Gastrocnemius medialis (tissue), 4 donors: ENCODE measurements at regions not wholly inside any gene's neighbourhood (a gene's known extent, or its start where the extent isn't known, plus 50 kb on each side); places are given as distances from the start of the nearest gene placed in this dataset.

Source experiments
- ATAC-seq, 2 donors: fragments of 150-250 bp; one replicate each; pipeline ENCODE4 v1.9.1; 2016
- DNase-seq, 2 donors: peaks; one replicate each; pipeline ENCODE4 v3.0.0-alpha.2; 2019
- H3K27ac ChIP-seq, 4 donors: fragments of 200-600 bp; sonication (generic); 1 replicate in 1 of 4; 2 replicates in 3 of 4; pipeline ENCODE4 v1.5.1; 2016 to 2018; ENCODE audit warnings: mild to moderate bottlenecking in 2 of 4, moderate library complexity in 1 of 4
- H3K27me3 ChIP-seq, 3 donors: fragments of 200-600 bp; sonication (generic) in 2 of 3; 1 replicate in 1 of 3; 2 replicates in 2 of 3; pipeline versions ENCODE4 v1.5.1 to v1.6.0; 2016 to 2019; ENCODE audit warnings: mild to moderate bottlenecking in 1 of 3, moderate library complexity in 1 of 3
- H3K36me3 ChIP-seq, 2 donors: fragments of 200-600 bp; sonication (generic) in 1 of 2; one replicate each; pipeline ENCODE4 v1.5.1; 2017 to 2018
- H3K4me1 ChIP-seq, 2 donors: fragments of 200-600 bp; sonication (generic) in 1 of 2; one replicate each; pipeline ENCODE4 v1.5.1; 2016 to 2017; ENCODE audit warnings: mild to moderate bottlenecking in 2 of 2
- H3K4me3 ChIP-seq, 4 donors: fragments of 200-600 bp; sonication (generic) in 3 of 4; 1 replicate in 1 of 4; 2 replicates in 3 of 4; pipeline ENCODE4 v1.5.1; 2016 to 2019; ENCODE audit warnings: mild to moderate bottlenecking in 2 of 4
- H3K9me3 ChIP-seq, 3 donors: fragments of 200-600 bp; sonication (generic) in 2 of 3; 1 replicate in 1 of 3; 2 replicates in 2 of 3; pipeline ENCODE4 v1.5.1; 2016 to 2019
- CTCF ChIP-seq, 5 experiments: fragments of 450-650 bp in 3 of 5; fragments of 200-600 bp in 2 of 5; sonication (generic) in 2 of 5; IDR thresholded peaks in 4 of 5; conservative IDR thresholded peaks in 1 of 5; 1 replicate in 4 of 5; 2 replicates in 1 of 5; pipeline ENCODE4 v1.5.1; 2016 to 2019; ENCODE audit warnings: antibody characterized with exemption in 5 of 5, mild to moderate bottlenecking in 3 of 5, moderate library complexity in 3 of 5
- POLR2A ChIP-seq, 2 donors: fragments of 450-650 bp; IDR thresholded peaks; one replicate each; pipeline ENCODE4 v1.6.1; 2017; ENCODE audit warnings: antibody characterized with exemption in 2 of 2, mild to moderate bottlenecking in 2 of 2, moderate library complexity in 2 of 2
- in situ Hi-C, 4 donors: fragments of 200-750 bp; cut with MboI; loops; one replicate each; pipeline versions ENCODE4 v1.15.0 to v1.8.0; 2017; ENCODE audit warnings: low sequenced_read_pairs in 4 of 4
- intact Hi-C: fragments of 100-400 bp; cut with DNase I; formaldehyde crosslinking; loops from one replicate; pipeline ENCODE4 v1.15.1; 2023; ENCODE audit warnings: low total_unique reads

GRCh38 chr1:181174861-181175260 is 86.4 kb downstream of the IER5 start:
- H3K4me3 ChIP-seq: no peak overlapping the region
- no peak for DNase-seq
- H3K27ac ChIP-seq: no peak overlapping the region
- H3K27me3 ChIP-seq: no peaks in the 10 kb centered on the region
- H3K36me3 ChIP-seq: no peaks in the 10 kb centered on the region
- no peak for ATAC-seq
- H3K4me1 ChIP-seq: peaks cover 7 to 11% of the 10 kb centered on the region in 2 donors
- TF ChIP-seq POLR2A (IDR thresholded peaks at IDR 0.05): no peak
- no peak for TF ChIP-seq CTCF (IDR thresholded peaks at IDR 0.05 in 4 of 5, conservative IDR thresholded peaks at IDR 0.05 in 1 of 5)
- intact Hi-C loops: no loop called here
- no peaks in the 10 kb centered on the region for H3K9me3 ChIP-seq
- in situ Hi-C loops: loop anchor here in 2 of 4 donors (25.0 kb wide), 2 partner anchors 288 to 663 kb away; partner anchors contain the start of gene ACBD6 (in 2 of the 2)

GRCh38 chr1:181175356-181175910 is 86.9 kb downstream of the IER5 start:
- DNase-seq (no peak), ATAC-seq (no peak)
- TF ChIP-seq CTCF (IDR thresholded peaks at IDR 0.05 in 4 of 5, conservative IDR thresholded peaks at IDR 0.05 in 1 of 5): no peak
- TF ChIP-seq POLR2A (IDR thresholded peaks at IDR 0.05): no peak
- in situ Hi-C loops (no loop called here), intact Hi-C loops (no loop called here)
- H3K27ac ChIP-seq: no peak overlapping the region
- no peaks in the 10 kb centered on the region for H3K9me3 ChIP-seq
- H3K4me1 ChIP-seq: peaks cover 13 to 16% of the 10 kb centered on the region in 2 donors
- H3K27me3 ChIP-seq: no peaks in the 10 kb centered on the region
- H3K4me3 ChIP-seq: no peak overlapping the region
- no peaks in the 10 kb centered on the region for H3K36me3 ChIP-seq

- H3K36me3 ChIP-seq: no peaks in the 10 kb centered on the region
- in situ Hi-C loops (no loop called here), intact Hi-C loops (no loop called here)
- no peaks in the 10 kb centered on the region for H3K9me3 ChIP-seq
- TF ChIP-seq POLR2A (IDR thresholded peaks at IDR 0.05) (no peak), CTCF (IDR thresholded peaks at IDR 0.05 in 4 of 5, conservative IDR thresholded peaks at IDR 0.05 in 1 of 5) (no peak)
- peaks cover 18 to 22% of the 10 kb centered on the region in 2 donors for H3K4me1 ChIP-seq
- DNase-seq (no peak), ATAC-seq (no peak)
- H3K27ac ChIP-seq: no peak overlapping the region
- H3K27me3 ChIP-seq: no peaks in the 10 kb centered on the region
- no peak overlapping the region for H3K4me3 ChIP-seq
Observed at GRCh38 chr1:181175955-181176354, 87.5 kb downstream of the IER5 start.

- Histone ChIP-seq H3K36me3 (no peaks in the 10 kb centered on the region), H3K9me3 (no peaks in the 10 kb centered on the region), H3K4me1 (peaks cover 24 to 40% of the 10 kb centered on the region in 2 donors), H3K27me3 (no peaks in the 10 kb centered on the region), H3K4me3 (no peak overlapping the region), H3K27ac (no peak overlapping the region)
- TF ChIP-seq POLR2A (IDR thresholded peaks at IDR 0.05) (no peak), CTCF (IDR thresholded peaks at IDR 0.05 in 4 of 5, conservative IDR thresholded peaks at IDR 0.05 in 1 of 5) (no peak)
- no peak for DNase-seq
- intact Hi-C loops (no loop called here), in situ Hi-C loops (no loop called here)
- ATAC-seq: no peak
Observed at GRCh38 chr1:181178241-181178879, 89.9 kb downstream of the IER5 start.
